ENCODE measurements at regions not wholly inside any gene's neighbourhood (a gene's known extent, or its start where the extent isn't known, plus 50 kb on each side); places are given as distances from the start of the nearest gene placed in this dataset.

DNA sequence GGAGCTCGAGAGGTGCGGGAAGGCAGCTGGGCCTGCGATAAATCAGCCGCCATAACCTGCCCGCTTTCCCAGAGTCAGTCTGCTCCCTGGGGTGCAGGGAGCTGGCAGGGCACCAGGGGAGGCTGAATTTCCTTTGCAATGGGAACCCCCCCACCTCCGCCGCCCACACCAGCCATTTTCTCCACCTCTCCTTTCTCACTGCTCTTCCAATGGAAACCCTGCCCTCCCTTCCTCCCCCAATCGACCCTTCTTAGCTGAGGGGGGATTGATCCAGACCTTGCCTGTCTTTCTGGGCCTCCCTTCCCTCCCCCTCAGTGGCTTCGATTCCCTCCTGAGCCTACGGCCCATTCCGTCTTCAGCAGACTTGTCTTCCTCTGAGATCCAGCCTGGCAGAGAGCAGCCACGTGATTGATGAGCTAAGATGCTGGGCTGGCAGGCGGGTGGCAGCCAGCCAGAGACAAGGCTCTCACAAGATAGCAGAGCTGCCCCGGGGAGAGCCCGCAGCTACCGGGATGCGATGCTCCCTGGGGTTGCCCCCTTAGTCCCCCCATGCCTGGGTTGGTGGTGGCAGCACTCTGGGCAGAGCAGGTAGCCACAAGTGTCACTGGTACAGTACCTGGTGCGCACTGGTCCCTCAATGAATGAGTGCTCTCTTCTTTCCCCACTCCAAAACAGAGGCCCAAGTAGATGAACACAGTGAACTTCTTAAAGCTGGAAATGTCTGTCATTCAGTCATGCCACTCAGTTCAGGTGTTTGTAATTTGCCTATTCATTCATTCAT lies 53.7 kb upstream of the FABP6 start:
- TF ChIP-seq, protein P1, sequence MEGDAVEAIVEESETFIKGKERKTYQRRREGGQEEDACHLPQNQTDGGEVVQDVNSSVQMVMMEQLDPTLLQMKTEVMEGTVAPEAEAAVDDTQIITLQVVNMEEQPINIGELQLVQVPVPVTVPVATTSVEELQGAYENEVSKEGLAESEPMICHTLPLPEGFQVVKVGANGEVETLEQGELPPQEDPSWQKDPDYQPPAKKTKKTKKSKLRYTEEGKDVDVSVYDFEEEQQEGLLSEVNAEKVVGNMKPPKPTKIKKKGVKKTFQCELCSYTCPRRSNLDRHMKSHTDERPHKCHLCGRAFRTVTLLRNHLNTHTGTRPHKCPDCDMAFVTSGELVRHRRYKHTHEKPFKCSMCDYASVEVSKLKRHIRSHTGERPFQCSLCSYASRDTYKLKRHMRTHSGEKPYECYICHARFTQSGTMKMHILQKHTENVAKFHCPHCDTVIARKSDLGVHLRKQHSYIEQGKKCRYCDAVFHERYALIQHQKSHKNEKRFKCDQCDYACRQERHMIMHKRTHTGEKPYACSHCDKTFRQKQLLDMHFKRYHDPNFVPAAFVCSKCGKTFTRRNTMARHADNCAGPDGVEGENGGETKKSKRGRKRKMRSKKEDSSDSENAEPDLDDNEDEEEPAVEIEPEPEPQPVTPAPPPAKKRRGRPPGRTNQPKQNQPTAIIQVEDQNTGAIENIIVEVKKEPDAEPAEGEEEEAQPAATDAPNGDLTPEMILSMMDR (conservative IDR thresholded peaks at IDR 0.05; ENCODE audit: low read length) = no peak
- peak; percentile 33 for DNase-seq (ENCODE audit: low read depth)
- no peak overlapping the region for H3K4me3 ChIP-seq (ENCODE audit: low read length)

DNA sequence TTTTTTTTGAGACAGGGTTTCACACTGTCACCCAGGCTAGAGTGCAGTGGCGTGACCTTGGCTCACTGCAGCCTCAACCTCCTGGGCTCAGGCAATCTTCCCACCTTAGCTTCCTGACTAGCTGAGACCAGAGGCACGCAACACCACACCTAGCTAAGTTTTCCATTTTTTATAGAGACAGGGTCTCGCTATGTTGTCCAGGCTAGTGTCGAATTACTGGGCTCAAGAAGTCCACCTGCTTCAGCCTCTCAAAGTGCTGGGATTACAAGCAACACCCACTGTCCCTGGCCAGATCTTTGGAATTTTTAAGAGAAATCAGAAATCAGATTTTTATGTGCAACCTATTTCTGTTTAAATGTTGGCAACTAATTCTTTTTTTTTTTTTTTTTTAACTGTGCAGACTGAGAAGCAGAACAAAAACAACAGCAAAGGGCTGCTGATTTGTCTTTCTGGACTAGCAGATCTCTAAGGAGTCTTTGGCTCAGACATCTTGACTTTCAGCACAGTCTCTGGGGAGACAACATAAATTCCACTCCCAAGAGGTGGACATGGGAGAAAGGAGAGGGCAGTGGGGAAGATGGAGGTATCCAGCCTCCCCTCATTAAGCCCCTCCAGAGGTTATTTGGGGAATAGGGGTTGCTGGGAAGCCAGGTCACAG lies 54.4 kb upstream of the FABP6 start:
- TF ChIP-seq, protein P1 (conservative IDR thresholded peaks at IDR 0.05; ENCODE audit: low read length) = no peak
- no peak for DNase-seq (ENCODE audit: low read depth)
- H3K4me3 ChIP-seq (ENCODE audit: low read length) = no peak overlapping the region

DNA sequence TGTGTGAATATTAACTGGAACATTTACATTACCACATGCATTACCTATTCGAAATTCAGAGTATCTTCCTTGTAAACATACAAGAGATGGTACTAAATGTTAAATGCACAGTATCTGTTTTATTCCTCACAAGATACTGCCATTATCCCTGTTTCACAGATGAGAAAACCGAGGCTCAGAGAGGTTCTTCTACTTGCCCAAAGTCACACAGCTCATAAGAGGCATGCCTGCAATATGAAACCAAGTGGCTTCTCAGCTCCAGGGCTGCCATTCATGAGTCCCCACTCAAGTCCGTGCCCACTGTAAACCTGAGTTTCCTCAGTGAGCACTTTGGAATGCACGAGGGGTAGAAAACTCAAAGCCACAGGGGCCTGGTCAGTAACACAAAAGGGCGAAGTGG lies 55.0 kb upstream of the FABP6 start:
- no peak overlapping the region for H3K4me3 ChIP-seq (ENCODE audit: low read length)
- DNase-seq (ENCODE audit: low read depth) = no peak
- TF ChIP-seq, protein P1 (conservative IDR thresholded peaks at IDR 0.05; ENCODE audit: low read length) = no peak

DNA sequence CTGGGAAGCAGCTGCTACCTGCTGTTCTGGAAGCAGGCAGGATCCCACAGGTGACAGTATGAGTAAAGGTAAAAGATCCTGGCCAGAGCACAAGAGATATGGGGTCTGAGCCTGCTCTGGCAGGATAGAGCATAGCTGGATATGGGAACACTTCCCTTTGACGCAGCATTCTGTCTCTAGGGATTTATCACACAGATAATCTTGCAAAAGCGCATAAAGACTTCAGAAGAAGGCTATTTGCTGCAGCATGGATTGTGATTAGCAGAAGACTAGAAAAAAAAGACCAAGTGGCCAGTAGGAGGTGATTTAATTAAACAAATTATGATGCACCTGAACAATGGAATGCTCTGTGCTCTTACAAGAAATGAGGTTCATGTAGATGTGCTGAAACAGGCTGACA lies 52.4 kb upstream of the PWWP2A start:
- H3K4me3 ChIP-seq (ENCODE audit: low read length) = no peak overlapping the region
- DNase-seq (ENCODE audit: low read depth) = no peak
- TF ChIP-seq, protein P1 (conservative IDR thresholded peaks at IDR 0.05; ENCODE audit: low read length) = no peak

DNA sequence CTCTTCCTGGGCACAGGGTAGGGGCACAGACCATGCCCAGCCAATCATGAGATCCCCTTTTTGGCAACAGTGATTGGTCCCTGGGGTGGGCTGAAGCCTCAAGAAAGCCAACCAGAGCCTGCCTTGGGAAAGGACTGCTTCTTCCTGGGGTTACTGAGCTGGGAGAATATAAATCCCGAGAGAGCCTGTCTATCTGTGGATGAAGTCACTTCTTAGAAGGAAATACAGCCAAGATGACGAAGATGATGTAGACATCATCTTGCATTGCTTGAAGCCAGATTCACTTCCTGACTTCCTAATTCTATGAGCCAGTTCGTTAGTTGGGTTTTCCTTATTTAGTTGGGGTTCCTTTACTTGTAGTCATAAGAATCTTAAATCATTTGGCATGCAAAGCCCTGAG lies 50.1 kb upstream of the PWWP2A start:
- H3K4me3 ChIP-seq (ENCODE audit: low read length) = peak overlapping the region; percentile 18
- TF ChIP-seq, protein P1 (conservative IDR thresholded peaks at IDR 0.05; ENCODE audit: low read length) = no peak

More for the DNA sequence above, 50.1 kb upstream of the PWWP2A start:
- DNase-seq (ENCODE audit: low read depth) = peak; percentile 89
